DMS153 (cell line): ENCODE measurements at regions not wholly inside any gene's neighbourhood (a gene's known extent, or its start where the extent isn't known, plus 50 kb on each side); places are given as distances from the start of the nearest gene placed in this dataset.

Experiments
- DNase-seq: peaks from one replicate; lab custom pipeline; 2025; lab: John Stamatoyannopoulos, UW

GRCh38 chr14:29459969-29460560 is 467.6 kb downstream of the PRKD1 start:
- no peak for DNase-seq

- DNase-seq = no peak
These were observed 466.5 kb downstream of the PRKD1 start for GRCh38 chr14:29461101-29461500.

GRCh38 chr14:29461506-29461905 is 466.1 kb downstream of the PRKD1 start:
- DNase-seq = no peak

DNA sequence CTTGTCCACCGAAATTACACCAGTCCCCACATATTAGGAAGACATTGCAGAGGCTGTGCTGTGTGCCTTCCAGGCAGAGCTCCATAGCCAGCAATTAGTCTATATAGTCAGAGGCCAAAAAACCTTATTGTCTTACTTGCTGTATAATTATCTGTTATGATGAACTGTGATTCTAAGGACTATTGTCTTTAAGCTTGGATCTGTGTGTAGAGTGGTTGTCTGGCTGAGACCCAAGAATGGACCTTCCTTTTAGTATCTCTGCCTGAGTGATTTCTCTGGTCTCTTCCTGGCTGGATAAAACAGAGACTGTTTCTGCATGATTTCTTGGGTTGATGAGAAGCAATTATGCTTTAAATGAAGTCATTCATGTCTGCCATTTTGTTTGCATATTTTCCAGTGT is 465.3 kb downstream of the PRKD1 start:
- peak; percentile 20 for DNase-seq

DNA sequence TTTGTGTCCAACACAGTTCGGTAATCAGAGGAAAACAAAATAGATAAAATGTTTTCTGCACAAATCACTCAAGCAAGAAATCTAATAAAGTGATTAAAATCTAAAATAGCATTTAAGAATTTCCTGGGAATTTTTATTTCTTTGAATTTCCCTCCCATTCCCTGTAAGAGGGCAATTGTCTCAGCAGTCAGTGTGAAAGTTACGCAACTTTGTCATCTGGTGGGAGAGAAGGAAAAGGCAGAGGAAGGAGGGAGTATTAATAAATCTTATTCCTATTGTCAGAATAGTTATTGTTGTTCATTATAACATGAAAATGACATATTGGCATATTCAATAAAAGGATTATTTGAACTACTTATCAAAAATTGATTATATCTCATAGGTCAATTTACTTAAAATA is 464.9 kb downstream of the PRKD1 start:
- no peak for DNase-seq

GRCh38 chr14:29463727-29464395 is 463.8 kb downstream of the PRKD1 start:
- DNase-seq = no peak

- DNase-seq = no peak
These were observed 462.6 kb downstream of the PRKD1 start for GRCh38 chr14:29465095-29465494.

GRCh38 chr14:29475641-29476040 is 452.0 kb downstream of the PRKD1 start:
- no peak for DNase-seq

GRCh38 chr14:29486132-29486531 is 441.5 kb downstream of the PRKD1 start:
- no peak for DNase-seq

- no peak for DNase-seq
These were observed 437.7 kb downstream of the PRKD1 start for GRCh38 chr14:29489911-29490425.

- no peak for DNase-seq
These were observed 433.8 kb downstream of the PRKD1 start for GRCh38 chr14:29493849-29494248.

- DNase-seq = no peak
These were observed 433.3 kb downstream of the PRKD1 start for GRCh38 chr14:29494312-29494711.

DNA sequence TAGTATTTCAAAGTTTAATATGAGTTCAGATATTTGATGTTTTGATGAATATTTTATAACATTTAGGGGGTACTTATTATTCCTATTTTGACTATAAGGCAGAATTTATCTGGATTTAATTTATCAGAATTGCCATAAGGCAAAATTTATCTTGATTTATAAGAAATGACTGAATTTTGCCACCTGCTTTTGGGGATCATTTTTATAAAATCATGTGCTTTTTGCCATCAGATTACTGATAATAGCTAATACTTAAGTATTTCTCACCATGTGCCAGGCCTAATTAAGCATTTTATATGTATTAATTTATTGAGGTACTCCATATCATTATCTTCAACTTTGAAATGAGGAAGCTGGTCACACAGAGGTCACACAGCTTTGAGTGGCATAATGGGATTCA is 423.7 kb downstream of the PRKD1 start:
- no peak for DNase-seq

GRCh38 chr14:29518335-29518734 is 409.3 kb downstream of the PRKD1 start:
- DNase-seq = no peak

- DNase-seq = no peak
These were observed 406.0 kb downstream of the PRKD1 start for GRCh38 chr14:29521526-29522137.
